Cardiac muscle cell (in vitro differentiated cells and primary cell): ENCODE measurements at regions not wholly inside any gene's neighbourhood (a gene's known extent, or its start where the extent isn't known, plus 50 kb on each side); places are given as distances from the start of the nearest gene placed in this dataset.
"Not testable (repeated sequence)": the region's sequence is repeated elsewhere in the genome, so short reads cannot be mapped to it uniquely, and the experiment has no call there.

Source experiments
- DNase-seq, 2 donors: peaks; one replicate each; pipeline versions ENCODE4 v3.0.0 to v3.0.0-alpha.2; 2010 to 2017; ENCODE audit warnings: low read depth in 1 of 2, low spot score in 1 of 2
- H3K27ac ChIP-seq: fragments of 200-600 bp; sonication (generic); 2 replicates; pipeline ENCODE4 v1.5.1; 2016
- H3K27me3 ChIP-seq: fragments of 200-600 bp; sonication (generic); 2 replicates; pipeline ENCODE4 v1.6.0; 2016; ENCODE audit warnings: control low read depth
- H3K36me3 ChIP-seq: fragments of 200-600 bp; sonication (generic); 2 replicates; pipeline ENCODE4 v1.5.1; 2016; ENCODE audit warnings: control low read depth
- H3K4me1 ChIP-seq: fragments of 200-600 bp; sonication (generic); 2 replicates; pipeline ENCODE4 v1.8.1; 2017; ENCODE audit warnings: low read depth, mild to moderate bottlenecking, mixed run types
- H3K4me3 ChIP-seq: fragments of 200-600 bp; sonication (generic); 2 replicates; pipeline ENCODE4 v1.5.1; 2016; ENCODE audit warnings: mild to moderate bottlenecking
- H3K9me3 ChIP-seq: fragments of 200-600 bp; sonication (generic); 2 replicates; pipeline ENCODE4 v1.5.1; 2017; ENCODE audit warnings: low read depth, mild to moderate bottlenecking, control low read depth
- TF ChIP-seq, protein P1 (sequence below): IDR thresholded peaks from 2 replicates; pipeline ENCODE4 v1.5.1; 2012; ENCODE audit warnings: low read depth, mild to moderate bottlenecking, low read length

DNA sequence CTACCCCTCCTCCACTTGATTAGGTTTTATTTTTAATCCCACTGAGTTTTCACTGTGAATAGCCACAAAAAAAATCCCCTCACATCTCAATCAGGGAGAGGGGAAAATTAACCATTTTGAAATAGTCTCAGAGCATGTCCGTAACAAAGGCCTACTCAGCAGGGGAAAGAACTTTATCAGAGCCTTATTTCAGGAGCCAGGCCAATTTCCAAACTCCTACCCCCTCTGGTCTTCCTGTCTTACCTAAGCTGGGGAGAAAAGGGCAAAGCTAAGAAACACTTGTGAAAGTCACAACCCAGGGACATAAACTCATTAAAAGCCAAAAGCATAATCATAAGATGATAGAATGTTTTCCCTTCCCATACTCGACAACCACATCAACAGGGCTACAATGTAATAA lies 260.3 kb upstream of the DIO3 start:
- DNase-seq, result no peak
- Histone ChIP-seq H3K27ac (no peak overlapping the region), H3K4me3 (no peak overlapping the region), H3K4me1 (peaks cover 6% of the 10 kb centered on the region), H3K36me3 (no peaks in the 10 kb centered on the region), H3K27me3 (no peaks in the 10 kb centered on the region), H3K9me3 (no peaks in the 10 kb centered on the region)
- TF ChIP-seq, protein P1, sequence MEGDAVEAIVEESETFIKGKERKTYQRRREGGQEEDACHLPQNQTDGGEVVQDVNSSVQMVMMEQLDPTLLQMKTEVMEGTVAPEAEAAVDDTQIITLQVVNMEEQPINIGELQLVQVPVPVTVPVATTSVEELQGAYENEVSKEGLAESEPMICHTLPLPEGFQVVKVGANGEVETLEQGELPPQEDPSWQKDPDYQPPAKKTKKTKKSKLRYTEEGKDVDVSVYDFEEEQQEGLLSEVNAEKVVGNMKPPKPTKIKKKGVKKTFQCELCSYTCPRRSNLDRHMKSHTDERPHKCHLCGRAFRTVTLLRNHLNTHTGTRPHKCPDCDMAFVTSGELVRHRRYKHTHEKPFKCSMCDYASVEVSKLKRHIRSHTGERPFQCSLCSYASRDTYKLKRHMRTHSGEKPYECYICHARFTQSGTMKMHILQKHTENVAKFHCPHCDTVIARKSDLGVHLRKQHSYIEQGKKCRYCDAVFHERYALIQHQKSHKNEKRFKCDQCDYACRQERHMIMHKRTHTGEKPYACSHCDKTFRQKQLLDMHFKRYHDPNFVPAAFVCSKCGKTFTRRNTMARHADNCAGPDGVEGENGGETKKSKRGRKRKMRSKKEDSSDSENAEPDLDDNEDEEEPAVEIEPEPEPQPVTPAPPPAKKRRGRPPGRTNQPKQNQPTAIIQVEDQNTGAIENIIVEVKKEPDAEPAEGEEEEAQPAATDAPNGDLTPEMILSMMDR, result no peak

DNA sequence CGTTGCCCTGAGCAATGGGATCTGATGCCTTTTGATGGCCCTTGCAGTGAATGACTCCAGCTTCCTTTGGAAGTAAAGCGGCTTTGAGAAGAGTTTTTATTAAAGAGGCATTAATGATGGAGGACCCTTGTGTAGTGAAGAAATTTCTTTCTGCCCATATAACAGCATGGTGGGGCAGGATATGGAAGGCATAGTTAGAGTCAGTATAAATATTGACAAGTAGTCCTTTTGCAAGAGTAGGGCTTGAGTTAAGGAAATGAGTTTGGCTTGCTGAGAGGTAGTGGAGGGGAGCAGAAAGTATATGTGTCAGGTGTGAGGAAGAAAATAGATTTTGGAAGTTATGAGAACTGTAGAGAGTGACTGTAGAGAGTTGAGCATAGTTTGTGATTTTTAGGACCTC lies 254.1 kb upstream of the DIO3 start:
- DNase-seq, H3K27ac ChIP-seq, H3K4me3 ChIP-seq, H3K9me3 ChIP-seq, H3K27me3 ChIP-seq, H3K4me1 ChIP-seq, H3K36me3 ChIP-seq: not testable (repeated sequence)

- not testable (repeated sequence) for DNase-seq, H3K9me3 ChIP-seq, H3K27ac ChIP-seq, H3K4me1 ChIP-seq, H3K36me3 ChIP-seq, H3K27me3 ChIP-seq, H3K4me3 ChIP-seq
Observed at GRCh38 chr14:101311186-101311585, 250.1 kb upstream of the DIO3 start.

DNA sequence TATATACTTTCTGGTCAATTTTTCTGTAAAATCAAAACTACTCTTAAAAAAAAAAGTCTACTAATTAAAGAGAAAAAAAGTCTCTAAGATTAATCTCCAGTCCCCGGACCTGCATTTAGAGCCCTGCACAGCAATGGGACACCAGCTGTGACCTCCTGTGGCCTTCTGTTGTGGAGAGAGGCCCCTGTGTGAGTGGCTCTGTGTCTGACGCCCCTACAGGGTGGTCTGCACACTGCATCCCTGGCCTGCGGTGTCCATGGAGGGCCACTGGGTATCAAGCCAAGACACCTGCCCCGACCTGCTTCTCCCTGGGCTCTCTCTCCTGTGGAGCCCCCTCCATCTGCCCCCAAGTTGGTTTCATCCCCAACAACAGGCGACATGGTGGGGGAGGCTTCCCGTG lies 248.0 kb upstream of the DIO3 start:
- Histone ChIP-seq H3K4me3 (no peak overlapping the region), H3K4me1 (no peaks in the 10 kb centered on the region), H3K9me3 (no peaks in the 10 kb centered on the region), H3K27ac (no peak overlapping the region), H3K36me3 (no peaks in the 10 kb centered on the region), H3K27me3 (no peaks in the 10 kb centered on the region)
- TF ChIP-seq, protein P1, result no peak
- no peak for DNase-seq

GRCh38 chr14:101315802-101316296 lies 245.4 kb upstream of the DIO3 start:
- Histone ChIP-seq H3K9me3 (no peaks in the 10 kb centered on the region), H3K27ac (no peak overlapping the region)
- TF ChIP-seq, protein P1, result no peak

GRCh38 chr14:101318271-101318670 lies 243.0 kb upstream of the DIO3 start:
- H3K27me3 ChIP-seq, result no peaks in the 10 kb centered on the region
- no peaks in the 10 kb centered on the region for H3K4me1 ChIP-seq
- TF ChIP-seq, protein P1, result no peak
- H3K4me3 ChIP-seq, result no peak overlapping the region
- no peaks in the 10 kb centered on the region for H3K36me3 ChIP-seq
- DNase-seq, result no peak
- no peaks in the 10 kb centered on the region for H3K9me3 ChIP-seq
- H3K27ac ChIP-seq, result no peak overlapping the region

More at GRCh38 chr14:101315802-101316296, 245.4 kb upstream of the DIO3 start:
- Histone ChIP-seq H3K4me1 (no peaks in the 10 kb centered on the region), H3K27me3 (no peaks in the 10 kb centered on the region), H3K4me3 (no peak overlapping the region), H3K36me3 (no peaks in the 10 kb centered on the region)
- DNase-seq, result no peak

- no peaks in the 10 kb centered on the region for H3K4me1 ChIP-seq
- no peak overlapping the region for H3K4me3 ChIP-seq
- no peak overlapping the region for H3K27ac ChIP-seq
- H3K36me3 ChIP-seq, result no peaks in the 10 kb centered on the region
- DNase-seq, result no peak
- H3K27me3 ChIP-seq, result no peaks in the 10 kb centered on the region
- no peaks in the 10 kb centered on the region for H3K9me3 ChIP-seq
- TF ChIP-seq, protein P1, result no peak
Observed at GRCh38 chr14:101320396-101320795, 240.9 kb upstream of the DIO3 start.
